ENCODE measurements at regions not wholly inside any gene's neighbourhood (a gene's known extent, or its start where the extent isn't known, plus 50 kb on each side); places are given as distances from the start of the nearest gene placed in this dataset.

GRCh38 chr1:95701450-95702173 lies 467.6 kb downstream of the RWDD3 start:
- TF ChIP-seq POLR2A (IDR thresholded peaks at IDR 0.05) (no peak), CTCF (IDR thresholded peaks at IDR 0.05) (no peak)
